ENCODE measurements at regions not wholly inside any gene's neighbourhood (a gene's known extent, or its start where the extent isn't known, plus 50 kb on each side); places are given as distances from the start of the nearest gene placed in this dataset.
"Not testable (repeated sequence)": the region's sequence is repeated elsewhere in the genome, so short reads cannot be mapped to it uniquely, and the experiment has no call there.

DNA sequence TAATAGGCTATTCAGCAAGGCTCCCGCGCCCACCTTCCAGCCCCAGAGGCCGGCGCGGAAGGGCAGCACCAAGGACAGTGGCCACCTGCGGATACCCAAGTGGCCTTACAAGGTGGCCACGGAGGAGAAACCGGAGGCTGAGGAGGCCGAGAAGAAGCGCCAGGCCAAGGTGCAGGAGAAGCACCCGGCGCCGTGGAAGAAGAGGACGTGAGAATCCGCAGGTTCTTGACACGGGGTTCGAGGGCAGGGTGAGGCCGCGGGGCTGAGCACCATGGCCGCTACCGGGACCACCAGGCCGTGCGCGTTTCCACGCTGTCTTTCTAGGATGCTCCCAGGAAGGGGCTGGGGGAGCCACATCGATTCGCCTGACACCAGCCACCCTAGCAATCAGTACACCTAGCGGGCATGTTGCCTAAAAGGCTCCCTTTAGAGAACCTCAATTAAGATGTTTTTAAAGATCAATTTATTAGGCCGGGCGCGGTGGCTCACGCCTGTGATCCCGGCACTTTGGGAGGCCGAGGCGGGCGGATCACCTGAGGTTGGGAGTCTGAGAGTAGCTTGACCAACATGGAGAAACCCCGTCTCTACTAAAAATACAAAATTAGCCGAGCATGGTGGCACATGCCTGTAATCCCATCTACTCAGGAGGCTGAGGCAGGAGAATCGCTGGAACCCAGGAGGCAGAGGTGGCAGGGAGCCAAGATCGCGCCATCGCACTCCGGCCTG lies 134.3 kb upstream of the OR4C13 start:
- not testable (repeated sequence) for DNase-seq (ENCODE audit: low spot score)

GRCh38 chr11:49823188-49823587 lies 129.0 kb upstream of the OR4C13 start:
- not testable (repeated sequence) for DNase-seq (ENCODE audit: low spot score)

DNA sequence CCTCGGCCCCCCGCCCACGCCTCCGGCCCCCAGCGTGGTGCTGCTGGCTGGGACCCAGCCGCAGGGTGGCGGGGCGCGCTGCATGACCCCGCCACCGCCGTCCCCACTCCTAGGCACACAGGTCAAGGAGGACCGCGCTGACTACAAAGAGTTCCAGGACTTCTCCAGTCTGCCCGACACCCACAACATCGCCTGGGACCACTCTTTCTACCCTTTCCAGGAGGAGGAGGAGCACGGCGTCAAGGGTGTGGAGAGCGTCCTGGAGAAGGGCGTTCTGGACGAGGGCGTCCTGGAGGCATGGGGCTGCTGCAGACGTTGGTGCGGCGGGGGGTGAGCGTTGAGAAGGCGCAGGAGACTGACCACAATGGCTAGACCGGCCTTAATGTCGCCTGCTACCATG lies 101.7 kb upstream of the OR4C13 start:
- not testable (repeated sequence) for DNase-seq (ENCODE audit: low spot score)

DNA sequence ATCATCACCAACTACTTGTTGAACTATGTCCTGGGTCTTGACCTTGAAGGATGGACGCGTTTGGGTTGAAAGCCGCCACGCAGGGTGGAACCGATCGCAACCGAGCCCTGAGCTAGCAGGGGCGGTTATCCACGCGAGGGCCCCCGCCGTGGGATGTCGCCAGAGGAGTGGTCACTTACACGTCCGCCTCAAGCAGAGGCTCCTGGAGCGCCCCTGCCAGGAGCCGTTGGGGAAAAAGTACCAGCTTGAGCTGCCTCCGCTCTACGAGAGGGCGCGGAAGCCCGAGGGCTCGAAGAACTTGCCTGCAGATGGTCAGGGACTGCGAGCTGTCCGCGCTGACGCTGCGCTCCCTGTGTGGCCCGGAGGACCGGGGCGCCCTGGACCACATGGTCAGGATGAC lies 100.7 kb upstream of the OR4C13 start:
- no peak for DNase-seq (ENCODE audit: low spot score)

GRCh38 chr11:49851971-49852389 lies 100.2 kb upstream of the OR4C13 start:
- no peak for DNase-seq (ENCODE audit: low spot score)

DNA sequence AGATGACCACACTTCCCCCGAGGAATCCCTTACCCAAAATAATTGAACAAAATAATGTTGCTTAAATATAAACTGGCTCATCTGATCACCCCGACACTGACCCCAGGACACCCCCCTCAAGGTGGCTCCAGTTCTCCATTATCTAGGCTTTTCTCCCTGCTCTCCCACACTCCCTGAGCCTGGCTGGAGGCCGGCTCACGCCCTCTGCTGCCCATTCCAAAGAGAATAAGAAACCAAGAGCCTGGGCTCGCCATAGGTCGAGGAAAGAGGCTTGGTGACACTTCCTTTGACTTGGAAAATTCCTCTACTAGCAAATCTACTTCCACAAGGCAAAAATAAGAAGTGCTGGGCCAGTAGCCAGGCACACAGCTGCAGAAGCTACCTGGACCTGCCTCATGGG lies 63.3 kb upstream of the OR4C13 start:
- not testable (repeated sequence) for DNase-seq (ENCODE audit: low spot score)

- DNase-seq (ENCODE audit: low spot score), result not testable (repeated sequence)
Observed at GRCh38 chr11:49891910-49892671, 60.1 kb upstream of the OR4C13 start.

DNA sequence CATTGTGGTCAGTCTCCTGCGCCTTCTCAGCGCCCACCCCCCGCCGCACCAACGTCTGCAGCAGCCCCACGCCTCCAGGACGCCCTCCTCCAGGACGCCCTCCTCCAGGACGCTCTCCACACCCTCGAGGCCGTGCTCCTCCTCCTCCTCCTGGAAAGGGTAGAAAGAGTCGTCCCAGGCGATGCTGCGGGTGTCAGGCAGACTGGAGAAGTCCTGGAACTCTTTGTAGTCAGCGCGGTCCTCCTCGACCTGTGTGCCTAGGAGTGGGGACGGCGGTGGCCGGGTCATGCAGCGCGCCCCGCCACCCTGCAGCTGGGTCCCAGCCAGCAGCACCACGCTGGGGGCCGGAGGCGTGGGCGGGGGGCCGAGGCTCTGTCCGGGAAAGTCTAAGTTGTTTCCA lies 58.7 kb upstream of the OR4C13 start:
- DNase-seq (ENCODE audit: low spot score), result not testable (repeated sequence)
